Activated CD8-positive, alpha-beta T cell treated with anti-CD3 and anti-CD28 coated beads for 36 hours (primary cell): ENCODE measurements at regions not wholly inside any gene's neighbourhood (a gene's known extent, or its start where the extent isn't known, plus 50 kb on each side); places are given as distances from the start of the nearest gene placed in this dataset.
"Not testable (repeated sequence)": the region's sequence is repeated elsewhere in the genome, so short reads cannot be mapped to it uniquely, and the experiment has no call there.

Experiments
- ATAC-seq: fragments of 200-7000 bp; cut with Tn5 transposase; one replicate; pipeline ENCODE4 v1.10.0; 2021; ENCODE audit warnings: mild to moderate bottlenecking, moderate library complexity
- CTCF ChIA-PET: fragments of 350-600 bp; sonication (Branson Sonifier 250); formaldehyde crosslinking; loops from one replicate; lab custom pipeline; 2021; ENCODE audit warnings: antibody characterized with exemption; lab: Charles Lee
- POLR2A ChIA-PET: fragments of 350-600 bp; sonication (Branson Sonifier 250); formaldehyde crosslinking; loops from one replicate; lab custom pipeline; 2021; ENCODE audit warnings: antibody characterized with exemption; lab: Charles Lee
- DNase-seq: peaks from one replicate; pipeline ENCODE4 v3.0.0-alpha.2; 2020
- H3K27ac Mint-ChIP-seq: one replicate; pipeline ENCODE4 v1.8.0; 2021; ENCODE audit warnings: mild to moderate bottlenecking, mixed read lengths
- H3K27me3 Mint-ChIP-seq: one replicate; pipeline ENCODE4 v1.8.0; 2021; ENCODE audit warnings: mixed read lengths
- H3K36me3 Mint-ChIP-seq: one replicate; pipeline ENCODE4 v1.8.0; 2021; ENCODE audit warnings: low read depth, mixed read lengths
- H3K4me1 Mint-ChIP-seq: one replicate; pipeline ENCODE4 v1.8.0; 2021; ENCODE audit warnings: low read depth, mixed read lengths
- H3K4me3 Mint-ChIP-seq: one replicate; pipeline ENCODE4 v1.8.0; 2021; ENCODE audit warnings: mild to moderate bottlenecking, moderate library complexity, mixed read lengths
- H3K9me3 Mint-ChIP-seq: one replicate; pipeline ENCODE4 v1.8.0; 2021; ENCODE audit warnings: mixed read lengths
- CTCF ChIP-seq: fragments of 200-600 bp; IDR thresholded peaks from one replicate; pipeline ENCODE4 v1.8.0; 2022; ENCODE audit warnings: antibody characterized with exemption, mild to moderate bottlenecking
- intact Hi-C: fragments of 100-400 bp; cut with micrococcal nuclease; formaldehyde crosslinking; loops from one replicate; pipeline ENCODE4 v1.10.0; 2022

- H3K4me3 Mint-ChIP-seq, result no peak overlapping the region
- no peak for ATAC-seq
- TF ChIP-seq CTCF, result no peak
- intact Hi-C loops, result no loop called here
- no peaks in the 10 kb centered on the region for H3K27me3 Mint-ChIP-seq
- peaks cover 11% of the 10 kb centered on the region for H3K9me3 Mint-ChIP-seq
- H3K27ac Mint-ChIP-seq, result no peak overlapping the region
- CTCF ChIA-PET, result no interaction called here
- no peaks in the 10 kb centered on the region for H3K36me3 Mint-ChIP-seq
- no peak for DNase-seq
- no peaks in the 10 kb centered on the region for H3K4me1 Mint-ChIP-seq
- POLR2A ChIA-PET, result no interaction called here
Measured at GRCh38 chr4:19193274-19193981, 1058.3 kb upstream of the SLIT2 start.

DNA sequence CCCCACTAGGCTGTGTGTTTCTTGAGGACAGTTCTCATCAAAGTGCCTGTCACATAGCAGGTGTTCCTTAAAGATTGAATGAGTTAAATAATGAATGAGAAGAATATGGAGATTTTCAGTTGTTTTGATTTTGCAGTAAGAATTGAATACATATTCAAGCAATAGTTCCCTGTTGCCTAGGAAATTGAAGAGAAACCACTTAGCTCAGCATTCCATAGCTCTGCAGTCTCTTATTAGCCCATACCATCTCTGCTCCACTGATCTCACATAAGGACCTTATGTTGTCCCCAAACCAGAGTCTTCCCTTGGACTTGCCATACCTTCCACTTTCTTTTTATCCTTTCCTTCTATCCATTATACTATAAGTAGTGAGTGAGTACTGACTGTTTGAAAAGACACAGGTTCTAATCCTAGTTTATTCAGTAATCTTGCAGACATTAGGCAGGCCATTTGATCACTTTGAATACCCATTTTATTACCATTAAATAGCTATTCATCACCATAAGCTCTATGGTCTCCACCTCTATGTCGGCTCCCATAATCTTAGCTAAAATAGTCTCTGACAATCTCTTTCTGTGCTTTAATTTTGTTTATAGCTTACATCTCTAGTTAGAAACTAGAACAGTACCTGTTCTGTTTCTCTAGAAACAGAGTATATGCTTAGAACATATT, 1059.6 kb upstream of the SLIT2 start:
- H3K9me3 Mint-ChIP-seq, result peaks cover 11% of the 10 kb centered on the region
- no peak for DNase-seq
- no peak for ATAC-seq
- H3K27me3 Mint-ChIP-seq, result no peaks in the 10 kb centered on the region
- no peak overlapping the region for H3K27ac Mint-ChIP-seq
- intact Hi-C loops, result no loop called here
- TF ChIP-seq CTCF, result no peak
- H3K4me1 Mint-ChIP-seq, result no peaks in the 10 kb centered on the region
- ChIA-PET CTCF (no interaction called here), POLR2A (no interaction called here)
- H3K4me3 Mint-ChIP-seq, result no peak overlapping the region
- H3K36me3 Mint-ChIP-seq, result no peaks in the 10 kb centered on the region

GRCh38 chr4:19187691-19188090, 1064.0 kb upstream of the SLIT2 start:
- DNase-seq (no peak), ATAC-seq (no peak)
- no peaks in the 10 kb centered on the region for H3K27me3 Mint-ChIP-seq
- CTCF ChIA-PET, result no interaction called here
- POLR2A ChIA-PET, result no interaction called here
- no peak for TF ChIP-seq CTCF
- no peak overlapping the region for H3K4me3 Mint-ChIP-seq
- H3K36me3 Mint-ChIP-seq, result no peaks in the 10 kb centered on the region
- peaks cover 10% of the 10 kb centered on the region for H3K9me3 Mint-ChIP-seq
- intact Hi-C loops, result no loop called here
- H3K4me1 Mint-ChIP-seq, result no peaks in the 10 kb centered on the region
- H3K27ac Mint-ChIP-seq, result no peak overlapping the region

GRCh38 chr4:19187096-19187495, 1064.6 kb upstream of the SLIT2 start:
- ChIA-PET POLR2A (no interaction called here), CTCF (no interaction called here)
- H3K36me3 Mint-ChIP-seq, result no peaks in the 10 kb centered on the region
- no peak overlapping the region for H3K4me3 Mint-ChIP-seq
- no peak for TF ChIP-seq CTCF
- no peak for ATAC-seq
- H3K9me3 Mint-ChIP-seq, result peaks cover 10% of the 10 kb centered on the region
- H3K27me3 Mint-ChIP-seq, result no peaks in the 10 kb centered on the region
- H3K27ac Mint-ChIP-seq, result no peak overlapping the region
- no peak for DNase-seq
- H3K4me1 Mint-ChIP-seq, result no peaks in the 10 kb centered on the region
- intact Hi-C loops, result no loop called here

DNA sequence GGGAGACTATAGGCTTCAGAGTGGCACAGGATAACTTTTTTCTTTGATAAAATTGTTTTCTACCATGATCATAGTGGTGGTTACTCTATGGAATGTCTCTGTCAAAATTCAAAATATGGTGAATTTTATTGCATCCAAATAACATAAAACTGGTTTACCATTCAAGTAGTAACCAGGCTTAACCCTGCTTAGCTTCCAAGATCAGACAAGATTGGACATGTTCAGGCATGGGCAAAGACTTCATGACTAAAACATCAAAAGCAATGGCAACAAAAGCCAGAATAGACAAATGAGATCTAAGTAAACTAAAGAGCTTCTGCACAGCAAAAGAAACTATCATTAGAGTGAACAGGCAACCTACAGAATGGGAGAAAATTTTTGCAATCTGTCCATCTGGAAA, 1070.1 kb upstream of the SLIT2 start:
- H3K36me3 Mint-ChIP-seq, H3K27me3 Mint-ChIP-seq, DNase-seq, intact Hi-C loops, H3K27ac Mint-ChIP-seq, CTCF ChIA-PET, H3K4me1 Mint-ChIP-seq, H3K4me3 Mint-ChIP-seq, POLR2A ChIA-PET, ATAC-seq: not testable (repeated sequence)
- peaks cover 10% of the 10 kb centered on the region for H3K9me3 Mint-ChIP-seq
